ENCODE measurements at regions not wholly inside any gene's neighbourhood (a gene's known extent, or its start where the extent isn't known, plus 50 kb on each side); places are given as distances from the start of the nearest gene placed in this dataset.

GRCh38 chr12:77167801-77168200, 102.4 kb upstream of the E2F7 start:
- POLR2A ChIA-PET, result no interaction called here
- H2AFZ ChIP-seq (ENCODE audit: insufficient read depth, low read depth, low read length, poor library complexity, severe bottlenecking), result no peak overlapping the region
- ATAC-seq (ENCODE audit: low read depth), result no peak

GRCh38 chr12:77166696-77167095, 101.3 kb upstream of the E2F7 start:
- no peaks in the 10 kb centered on the region for H3K27me3 Mint-ChIP-seq
- Histone ChIP-seq H2AFZ (ENCODE audit: insufficient read depth, low read depth, low read length, poor library complexity, severe bottlenecking) (no peak overlapping the region), H3K27ac (ENCODE audit: low read length in 2 of 2) (no peak overlapping the region), H3K9me3 (ENCODE audit: control extremely low read depth in 1 of 3, control insufficient read depth in 2 of 3, insufficient read depth in 1 of 3, low read length in 2 of 3) (no peaks in the 10 kb centered on the region), H3K79me2 (ENCODE audit: control insufficient read depth, insufficient read depth, low read length) (no peaks in the 10 kb centered on the region), H3K4me1 (ENCODE audit: control insufficient read depth in 2 of 2, insufficient read depth in 2 of 2, low read length in 2 of 2) (no peaks in the 10 kb centered on the region), H3K4me2 (replicated peaks; ENCODE audit: low read depth, low read length, poor library complexity, severe bottlenecking) (no peak overlapping the region), H3K27me3 (replicated peaks in 1 of 4; ENCODE audit: control extremely low read depth in 1 of 4, control insufficient read depth in 3 of 4, insufficient read depth in 4 of 4, low read length in 3 of 4) (peaks cover 0 to 3% (median 0%) of the 10 kb centered on the region in 4 experiments), H3K4me3 (ENCODE audit: control extremely low read depth in 1 of 5, extremely low read depth in 1 of 5, insufficient read depth in 1 of 5, low read depth in 2 of 5, low read length in 4 of 5) (no peak overlapping the region), H3K36me3 (replicated peaks in 1 of 2; ENCODE audit: control extremely low read depth in 1 of 2, control insufficient read depth in 1 of 2, extremely low read depth in 1 of 2, insufficient read depth in 2 of 2, low read length in 1 of 2) (no peaks in the 10 kb centered on the region), H3K9ac (ENCODE audit: low read length) (no peak overlapping the region), H4K20me1 (ENCODE audit: control insufficient read depth, insufficient read depth, low read length, poor library complexity, severe bottlenecking) (no peaks in the 10 kb centered on the region)
- no peak for DNase-seq
- ChIA-PET POLR2A (no interaction called here), CTCF (no interaction called here)
- H3K4me1 Mint-ChIP-seq, result no peaks in the 10 kb centered on the region
- no peak overlapping the region for H3K4me3 Mint-ChIP-seq
- no CpG with 5 or more reads among the region's 2 CpGs for WGBS (ENCODE audit: insufficient coverage)
- no peak for ATAC-seq (ENCODE audit: low read depth)
- H3K9me3 Mint-ChIP-seq (ENCODE audit: insufficient read depth), result peaks cover 2% of the 10 kb centered on the region
- TF ChIP-seq EZH2 (IDR thresholded peaks at IDR 0.05; ENCODE audit: borderline replicate concordance, insufficient read depth, low read depth, low read length, poor library complexity, severe bottlenecking) (no peak), CTCF (IDR thresholded peaks at IDR 0.05) (no peak)
- H3K27ac Mint-ChIP-seq, result no peak overlapping the region
- intact Hi-C loops (cut with micrococcal nuclease), result no loop called here

More at GRCh38 chr12:77167801-77168200, 102.4 kb upstream of the E2F7 start:
- CTCF ChIA-PET, result no interaction called here
- no peaks in the 10 kb centered on the region for H3K4me1 ChIP-seq (ENCODE audit: control insufficient read depth in 2 of 2, insufficient read depth in 2 of 2, low read length in 2 of 2)
- no peaks in the 10 kb centered on the region for H3K36me3 ChIP-seq (replicated peaks in 1 of 2; ENCODE audit: control extremely low read depth in 1 of 2, control insufficient read depth in 1 of 2, extremely low read depth in 1 of 2, insufficient read depth in 2 of 2, low read length in 1 of 2)
- Mint-ChIP-seq H3K27me3 (no peaks in the 10 kb centered on the region), H3K4me3 (no peak overlapping the region), H3K27ac (no peak overlapping the region), H3K4me1 (no peaks in the 10 kb centered on the region), H3K9me3 (ENCODE audit: insufficient read depth) (peaks cover 2% of the 10 kb centered on the region)
- H3K79me2 ChIP-seq (ENCODE audit: control insufficient read depth, insufficient read depth, low read length), result no peaks in the 10 kb centered on the region
- intact Hi-C loops (cut with micrococcal nuclease), result no loop called here
- no peak overlapping the region for H3K27ac ChIP-seq (ENCODE audit: low read length in 2 of 2)
- 78% methylated on average over 1 of the region's 2 CpGs for WGBS (ENCODE audit: insufficient coverage)
- H3K4me2 ChIP-seq (replicated peaks; ENCODE audit: low read depth, low read length, poor library complexity, severe bottlenecking), result no peak overlapping the region
- TF ChIP-seq EZH2 (IDR thresholded peaks at IDR 0.05; ENCODE audit: borderline replicate concordance, insufficient read depth, low read depth, low read length, poor library complexity, severe bottlenecking) (no peak), CTCF (IDR thresholded peaks at IDR 0.05) (no peak)
- H4K20me1 ChIP-seq (ENCODE audit: control insufficient read depth, insufficient read depth, low read length, poor library complexity, severe bottlenecking), result no peaks in the 10 kb centered on the region
- peaks cover 0 to 3% (median 0%) of the 10 kb centered on the region in 4 experiments for H3K27me3 ChIP-seq (replicated peaks in 1 of 4; ENCODE audit: control extremely low read depth in 1 of 4, control insufficient read depth in 3 of 4, insufficient read depth in 4 of 4, low read length in 3 of 4)
- H3K4me3 ChIP-seq (ENCODE audit: control extremely low read depth in 1 of 5, extremely low read depth in 1 of 5, insufficient read depth in 1 of 5, low read depth in 2 of 5, low read length in 4 of 5), result no peak overlapping the region
- no peaks in the 10 kb centered on the region for H3K9me3 ChIP-seq (ENCODE audit: control extremely low read depth in 1 of 3, control insufficient read depth in 2 of 3, insufficient read depth in 1 of 3, low read length in 2 of 3)
- DNase-seq, result no peak
- no peak overlapping the region for H3K9ac ChIP-seq (ENCODE audit: low read length)
